Stimulated activated CD4-positive, alpha-beta T cell treated with anti-CD3 and anti-CD28 coated beads, Interleukin-1b, Interleukin-23, amount 100 ng/mL, for 4 hours (primary cell): ENCODE measurements at regions not wholly inside any gene's neighbourhood (a gene's known extent, or its start where the extent isn't known, plus 50 kb on each side); places are given as distances from the start of the nearest gene placed in this dataset.

Source experiments
- DNase-seq, 2 donors: peaks; one replicate each; pipeline ENCODE4 v3.0.0-alpha.2; 2020; ENCODE audit warnings: low read depth in 2 of 2

DNA sequence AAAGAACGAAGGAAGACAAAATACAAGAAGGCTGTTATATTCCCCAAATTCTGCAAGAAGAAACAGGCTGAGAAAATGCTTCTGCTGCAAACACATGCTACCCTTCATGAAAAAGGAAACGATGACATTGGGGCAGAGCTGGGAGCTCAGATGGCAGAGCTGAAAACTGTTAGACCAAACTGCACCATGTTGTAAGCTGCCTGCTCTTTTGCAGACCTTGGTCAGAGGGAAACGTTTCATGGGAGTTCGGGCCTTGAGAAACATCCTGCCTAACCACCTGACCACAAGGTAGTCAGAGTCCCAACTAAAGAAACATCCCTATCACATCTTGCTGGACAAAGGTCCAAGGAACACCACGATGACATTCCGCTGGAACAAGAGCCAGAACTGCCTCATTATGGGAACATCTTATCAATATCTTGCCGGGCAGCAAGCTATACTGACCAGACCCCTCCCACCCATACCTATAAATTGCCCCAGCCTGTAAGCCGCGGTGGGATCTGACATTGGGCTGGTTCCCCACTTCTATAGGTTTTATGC lies 110.7 kb upstream of the CTSC start:
- no peak for DNase-seq

DNA sequence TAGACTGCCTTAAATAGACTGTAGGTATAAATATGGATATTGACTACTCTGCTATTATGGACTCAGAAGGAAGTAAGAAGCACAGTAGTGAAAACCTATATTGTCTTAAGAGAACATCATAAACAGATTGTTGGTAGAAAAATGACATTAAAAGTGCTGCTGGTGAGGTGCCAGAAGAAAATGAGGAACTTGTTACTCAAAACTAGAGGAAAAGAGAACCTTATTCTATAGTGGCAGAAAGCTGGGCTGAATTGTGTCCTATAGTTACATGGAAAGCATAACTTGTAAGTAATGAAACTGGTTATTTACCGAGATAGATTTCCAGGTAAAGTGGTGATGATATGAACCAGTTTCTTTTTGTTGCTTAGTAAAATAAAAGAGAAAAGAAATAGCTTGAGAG lies 109.7 kb upstream of the CTSC start:
- DNase-seq: no peak

DNA sequence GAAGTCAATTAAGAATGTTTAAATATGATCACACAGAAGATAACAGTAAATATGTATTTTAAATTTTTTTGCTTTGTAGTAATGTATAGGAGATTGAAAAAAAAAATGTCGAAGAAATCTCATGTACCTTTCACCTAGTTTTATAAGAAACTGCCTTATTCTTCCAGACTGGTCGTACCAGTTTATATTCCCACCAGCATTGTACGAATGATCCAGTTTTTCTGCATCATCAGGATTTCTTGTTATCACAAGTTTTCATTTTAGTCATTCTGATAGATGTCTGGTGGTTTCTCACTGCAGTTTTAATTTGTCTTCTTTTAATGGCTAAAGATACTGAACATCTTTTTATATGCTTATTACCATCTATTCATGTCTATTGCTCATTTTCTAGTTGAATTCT lies 101.8 kb upstream of the CTSC start:
- DNase-seq: no peak

DNA sequence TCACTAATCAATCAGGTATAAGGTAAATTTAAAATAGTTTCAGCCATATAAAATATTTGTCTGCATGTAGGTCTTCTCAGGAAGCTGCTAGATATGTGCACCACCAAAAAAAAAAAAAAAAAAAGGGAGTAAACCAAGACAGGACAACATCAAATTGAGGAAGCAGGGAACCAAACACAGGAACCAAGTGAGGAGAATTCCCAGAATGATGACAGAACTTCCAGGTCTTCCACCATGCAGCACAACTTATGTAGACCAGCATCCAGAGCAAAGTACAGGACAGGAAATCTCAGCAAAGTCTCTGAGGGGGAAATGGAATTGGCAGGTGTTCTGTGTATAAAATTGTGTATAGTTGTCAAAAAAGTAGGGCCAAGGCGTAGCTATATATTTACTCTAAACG lies 101.2 kb upstream of the CTSC start:
- DNase-seq: no peak

DNA sequence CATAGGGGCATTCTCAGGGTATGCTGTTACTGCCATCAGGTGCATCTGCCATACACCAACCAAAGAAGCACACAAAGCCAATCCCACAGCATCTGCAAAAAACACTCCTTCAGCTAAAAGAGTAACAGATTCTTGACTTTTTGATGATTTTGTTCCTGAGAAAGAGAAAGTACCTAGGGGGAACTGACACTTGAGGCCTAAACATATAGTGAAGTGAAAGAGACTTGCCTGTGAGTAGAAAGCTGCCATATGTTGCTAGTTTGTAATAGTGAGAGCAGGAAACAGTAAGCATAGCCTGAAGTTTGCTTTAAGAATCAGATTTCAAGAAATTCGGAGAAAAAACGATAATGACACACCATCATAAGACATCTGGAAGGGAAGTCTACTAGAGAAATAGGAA lies 97.9 kb upstream of the CTSC start:
- no peak for DNase-seq

DNA sequence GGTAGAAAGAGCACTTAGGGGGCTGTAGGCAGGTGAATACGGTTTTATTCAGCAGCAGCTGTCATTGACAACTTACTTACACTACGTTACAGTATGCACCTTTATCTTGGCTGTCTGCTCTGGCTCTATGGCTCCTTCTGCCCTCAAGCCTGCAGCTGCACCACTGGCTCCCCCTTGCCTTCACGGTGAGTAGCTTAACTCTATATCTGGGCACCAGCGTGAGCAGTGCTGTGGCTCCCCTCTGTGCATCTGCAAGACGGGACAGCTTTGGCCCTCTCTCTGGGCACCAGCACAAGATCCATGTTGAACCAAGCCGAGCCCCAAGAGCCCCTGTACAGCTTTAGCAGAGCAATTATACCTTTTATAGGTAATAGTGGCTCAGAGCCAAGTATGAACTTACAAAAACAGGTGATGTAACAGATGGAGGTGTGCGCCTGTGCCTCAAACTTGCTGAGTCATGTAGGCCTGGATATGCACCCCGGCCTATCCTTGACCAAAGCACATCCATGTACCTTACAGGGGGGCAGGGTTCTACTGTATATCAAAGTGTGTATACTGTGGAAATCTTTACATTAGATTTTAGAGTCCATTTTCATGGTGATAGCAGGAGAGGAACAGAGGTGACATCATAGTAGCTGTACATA lies 96.9 kb upstream of the CTSC start:
- no peak for DNase-seq

DNA sequence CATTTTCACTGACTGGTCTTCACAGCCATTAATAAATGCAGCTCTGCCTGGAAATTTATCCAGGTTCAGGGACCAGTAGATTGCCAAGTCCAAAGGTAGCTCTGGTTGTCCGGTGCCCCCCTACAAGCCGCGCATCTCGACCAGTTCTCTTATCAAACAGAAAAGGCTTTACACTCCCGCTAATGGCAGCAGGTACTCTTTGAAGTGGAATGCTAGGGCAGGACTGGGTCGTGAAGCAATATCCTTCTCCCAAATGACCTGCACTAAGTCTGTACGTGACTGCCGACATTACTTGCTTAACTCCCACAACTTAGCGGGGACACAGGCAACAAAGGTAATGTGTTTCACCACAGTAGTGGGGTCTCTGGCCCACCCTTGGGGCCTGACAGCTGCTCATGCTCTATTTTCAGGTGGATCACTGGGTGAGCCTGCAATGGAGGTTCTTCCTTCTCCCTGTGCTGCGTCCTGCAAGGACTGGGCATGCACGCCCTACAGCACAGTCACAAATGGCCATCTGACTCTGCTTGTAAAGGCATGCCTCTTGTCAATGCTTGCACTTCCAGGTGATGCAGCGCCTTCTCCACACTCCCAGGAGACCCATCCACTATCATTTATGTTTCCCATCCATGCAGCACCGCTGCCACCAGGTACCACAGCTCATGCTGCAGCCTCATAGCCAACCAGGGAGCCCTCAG lies 96.1 kb upstream of the CTSC start:
- no peak for DNase-seq

DNA sequence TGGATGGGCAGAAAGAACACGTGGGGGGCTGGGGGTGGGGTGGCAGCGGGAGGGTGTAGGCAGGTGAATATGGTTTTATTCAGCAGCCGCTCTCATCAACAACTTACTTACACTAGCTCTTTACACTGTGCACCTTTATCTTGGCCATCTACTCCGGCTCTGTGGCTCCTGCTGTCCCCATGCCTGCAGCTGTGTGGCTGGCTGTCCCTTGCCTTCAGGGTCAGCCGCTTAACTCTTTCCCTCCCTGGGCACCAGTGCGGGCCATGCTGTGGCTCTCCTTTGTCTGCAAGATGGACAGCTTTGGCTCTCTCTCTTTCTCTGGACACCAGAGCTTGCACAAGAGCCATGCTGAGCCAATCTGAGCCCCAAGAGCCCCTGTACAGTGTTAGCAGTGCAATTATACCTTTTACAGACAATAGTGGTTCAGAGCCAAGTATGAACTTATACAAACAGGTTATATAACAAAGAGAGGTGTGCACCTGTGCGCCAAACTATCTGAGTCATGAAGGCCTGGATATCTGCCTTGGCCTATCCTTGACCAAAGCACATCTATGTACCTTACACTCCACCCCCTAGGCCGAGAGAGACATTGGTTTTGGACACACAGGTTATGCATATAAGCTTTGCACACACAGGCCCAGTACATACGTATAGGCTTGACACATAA lies 94.3 kb upstream of the CTSC start:
- no peak for DNase-seq

DNA sequence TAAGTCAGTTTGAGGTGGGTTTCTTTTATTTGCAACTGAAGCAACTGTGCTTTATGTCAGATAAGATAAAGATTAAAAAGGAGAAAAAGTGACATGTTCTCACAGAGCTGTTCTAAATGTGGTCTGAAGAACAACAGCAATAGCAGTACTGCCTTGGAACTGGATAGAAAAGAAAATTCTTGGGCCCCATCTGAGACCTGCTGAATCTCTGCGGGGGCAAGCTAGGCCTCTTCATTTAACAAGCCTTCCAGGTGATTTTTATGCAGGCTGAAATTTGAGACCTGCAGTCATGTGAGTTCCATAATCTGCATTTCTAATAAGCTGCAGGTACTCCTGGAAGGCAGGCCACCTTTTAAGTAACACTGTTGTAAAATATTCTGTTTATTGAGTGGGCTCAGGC lies 91.4 kb upstream of the CTSC start:
- DNase-seq: no peak

DNA sequence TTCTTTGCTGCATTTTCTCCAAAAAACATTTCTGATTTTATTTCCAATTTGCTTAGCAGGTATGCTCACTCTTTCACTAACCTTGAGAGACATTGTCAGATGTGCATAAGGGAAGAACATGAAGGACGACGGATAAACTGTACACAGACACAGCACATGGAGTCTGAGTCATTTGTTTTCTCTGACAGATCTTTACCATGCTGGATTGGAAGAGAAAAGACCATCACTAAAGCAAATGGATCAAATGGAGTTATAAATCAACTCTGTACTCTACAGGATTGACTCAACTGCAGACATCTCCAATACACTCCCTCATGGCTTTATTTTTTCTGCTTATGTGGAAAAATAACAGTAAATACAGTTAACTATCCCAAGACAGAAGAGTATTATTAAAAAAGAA lies 90.2 kb upstream of the CTSC start:
- DNase-seq: no peak

DNA sequence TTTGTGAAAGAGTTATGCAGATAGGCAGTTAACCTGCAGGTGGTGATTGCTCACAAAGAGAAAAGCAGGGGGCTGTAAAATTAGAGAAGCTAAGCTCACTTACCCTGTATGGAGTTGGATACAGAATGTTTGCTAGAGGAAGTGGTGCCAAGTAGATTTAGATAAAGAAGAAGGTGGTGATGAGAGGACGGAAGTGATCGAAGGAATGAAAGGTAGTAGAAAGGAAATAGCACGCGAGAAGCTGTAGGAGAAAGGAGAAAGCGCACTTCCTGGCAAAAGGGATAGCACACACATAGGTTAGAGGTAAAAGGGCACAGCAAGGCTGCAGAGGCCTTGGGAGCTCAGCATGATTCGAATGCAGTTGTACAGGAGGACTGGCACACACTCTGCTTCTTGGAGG lies 87.3 kb upstream of the CTSC start:
- no peak for DNase-seq

DNA sequence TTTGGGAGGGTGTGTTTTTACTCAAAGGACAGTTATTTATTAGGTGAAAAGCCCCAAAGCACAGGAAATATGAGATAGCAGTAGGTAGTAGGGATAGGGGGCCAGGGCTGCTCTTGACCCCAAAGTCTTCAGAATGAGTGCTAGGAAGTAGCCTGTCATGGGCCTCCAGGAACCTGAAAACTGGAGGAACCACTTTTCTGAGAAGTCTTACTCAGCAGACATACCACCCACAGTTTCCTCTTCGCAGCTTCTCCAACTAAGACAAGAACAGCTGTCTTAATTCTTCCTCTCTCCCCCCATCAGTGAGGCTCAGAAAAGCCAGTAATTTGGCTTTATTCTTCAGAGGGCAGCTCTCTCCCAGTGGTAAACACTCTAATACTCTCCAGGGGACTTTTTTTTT lies 84.0 kb upstream of the CTSC start:
- DNase-seq: peak in 1 of 2 donors; percentile 22

DNA sequence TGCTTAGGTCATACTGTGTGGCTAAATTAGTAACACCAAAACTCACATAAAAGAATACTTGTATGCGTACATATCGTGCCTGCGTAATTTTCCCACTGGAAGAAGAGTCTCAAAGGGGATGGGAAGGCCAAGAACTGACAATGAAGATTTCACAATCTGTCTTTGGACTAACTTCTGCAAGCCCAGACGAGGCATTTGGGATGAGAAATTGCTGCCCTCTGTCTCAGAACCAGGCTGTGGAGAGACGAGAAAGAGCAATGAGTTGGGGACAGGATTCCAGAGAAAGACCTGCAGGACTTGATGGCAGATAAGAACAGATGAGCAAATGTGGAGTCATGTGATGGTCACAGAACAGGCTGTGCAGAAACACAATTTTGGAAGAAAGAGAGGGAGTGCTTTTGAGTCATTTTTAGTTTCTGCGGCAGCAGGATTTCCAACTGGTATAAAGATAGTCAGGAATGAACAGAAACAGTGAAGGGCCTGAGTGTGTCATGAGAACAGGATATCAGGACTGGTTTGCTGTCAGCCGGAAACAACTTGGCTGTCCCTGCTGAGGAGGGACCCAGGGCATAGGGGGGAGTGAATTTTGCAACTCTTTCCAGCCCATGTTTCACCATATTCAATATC lies 82.7 kb upstream of the CTSC start:
- no peak for DNase-seq

DNA sequence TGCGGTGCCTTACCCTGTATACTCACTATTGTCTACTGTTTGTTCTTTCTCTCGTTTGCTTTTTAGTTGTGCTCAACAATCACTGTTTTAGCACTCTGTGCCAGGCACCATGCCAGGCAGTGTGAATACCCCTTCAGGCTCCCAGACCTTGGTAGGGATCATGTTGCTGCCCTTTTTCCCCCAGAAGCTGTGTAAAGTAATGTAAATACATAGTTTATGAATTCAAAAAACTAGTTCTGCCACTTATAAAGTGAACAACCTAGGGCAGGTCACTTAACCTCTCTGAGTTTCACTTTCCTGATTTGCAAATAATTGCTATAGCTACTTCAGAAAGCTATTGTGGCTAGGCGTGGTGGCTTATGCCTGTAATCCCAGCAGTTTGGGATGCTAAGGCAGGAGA lies 81.0 kb upstream of the CTSC start:
- DNase-seq: no peak

DNA sequence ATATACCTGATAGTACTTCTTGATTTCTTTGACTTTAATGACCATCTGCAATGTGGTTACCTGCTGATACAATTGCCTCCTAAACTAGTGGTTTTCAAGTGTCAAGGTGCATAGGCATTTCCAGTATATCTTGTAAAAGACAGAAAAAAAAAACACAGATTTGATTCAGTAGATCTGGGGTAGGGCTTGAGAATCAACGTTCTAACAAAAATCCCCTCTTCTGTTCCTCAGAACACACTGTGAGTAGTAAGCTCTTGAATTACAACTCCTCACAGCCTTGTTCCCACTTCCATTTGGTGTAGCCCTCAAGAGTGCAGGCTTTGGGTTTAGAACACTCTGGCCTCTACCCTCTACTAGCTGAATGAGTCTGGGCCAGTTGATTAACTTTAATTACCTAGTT lies 78.0 kb upstream of the CTSC start:
- no peak for DNase-seq

DNA sequence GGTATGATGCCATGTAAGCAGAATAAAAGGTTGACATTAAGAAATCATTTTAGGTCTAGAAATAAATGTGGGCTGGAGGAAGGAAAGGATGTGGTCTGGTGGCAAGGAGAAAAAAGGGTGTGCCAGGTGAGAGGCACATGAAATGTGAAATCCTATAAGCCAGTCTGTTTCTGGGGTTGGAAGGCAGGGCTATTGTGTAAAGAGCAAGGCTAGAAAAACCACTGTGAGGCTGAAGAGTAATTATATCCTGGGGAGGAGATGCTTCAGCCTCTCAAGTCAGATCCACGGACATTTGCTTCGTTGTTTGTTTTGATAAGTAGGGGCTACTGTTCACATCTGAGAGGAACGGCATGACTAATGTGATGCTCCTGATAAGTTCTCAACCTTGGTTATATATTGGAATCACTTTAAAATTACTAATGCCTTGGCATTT lies 77.5 kb upstream of the CTSC start:
- DNase-seq: no peak

DNA sequence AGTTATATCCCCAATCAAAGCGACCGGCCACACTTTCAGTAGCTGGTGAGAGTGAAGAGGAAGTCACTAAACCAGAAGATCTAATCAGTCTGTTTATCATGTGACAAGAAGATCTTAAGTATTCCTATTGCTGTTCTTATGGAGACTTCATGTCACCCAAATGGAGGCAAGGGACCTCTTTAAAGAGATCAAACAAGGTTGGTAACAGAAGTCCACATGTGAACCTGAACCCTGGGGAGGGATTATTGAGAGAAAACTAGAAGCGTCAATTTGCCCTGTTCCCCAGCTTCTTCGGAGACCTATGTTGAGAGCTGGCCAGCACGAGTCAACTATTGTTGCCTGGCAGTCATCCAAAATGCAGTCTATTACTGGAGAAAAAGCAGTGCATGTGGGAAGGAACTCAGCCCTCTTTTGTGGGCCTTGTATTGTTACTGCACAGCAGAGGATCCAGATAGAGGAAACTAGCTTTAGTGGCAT lies 76.9 kb upstream of the CTSC start:
- peak in 1 of 2 donors; percentile 14 for DNase-seq

DNA sequence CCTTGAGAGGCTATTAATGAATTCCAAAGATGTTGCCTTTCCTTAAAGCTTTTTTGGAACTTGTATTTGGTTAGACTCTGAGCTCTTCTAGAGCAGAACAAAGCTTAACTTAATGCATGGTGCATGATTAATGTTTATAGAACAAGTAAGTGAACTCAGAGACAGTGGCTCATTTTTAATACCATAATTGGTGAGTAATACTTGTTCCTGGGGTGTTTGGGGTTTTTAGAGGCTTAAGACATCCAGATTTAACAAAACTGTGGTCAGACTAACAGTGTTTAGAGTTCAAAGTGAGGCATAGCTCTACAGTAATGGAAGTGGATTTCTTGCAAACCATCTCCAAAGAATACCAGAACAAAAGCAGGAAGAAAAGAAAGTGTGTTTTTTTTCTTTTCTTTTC lies 73.7 kb upstream of the CTSC start:
- no peak for DNase-seq

DNA sequence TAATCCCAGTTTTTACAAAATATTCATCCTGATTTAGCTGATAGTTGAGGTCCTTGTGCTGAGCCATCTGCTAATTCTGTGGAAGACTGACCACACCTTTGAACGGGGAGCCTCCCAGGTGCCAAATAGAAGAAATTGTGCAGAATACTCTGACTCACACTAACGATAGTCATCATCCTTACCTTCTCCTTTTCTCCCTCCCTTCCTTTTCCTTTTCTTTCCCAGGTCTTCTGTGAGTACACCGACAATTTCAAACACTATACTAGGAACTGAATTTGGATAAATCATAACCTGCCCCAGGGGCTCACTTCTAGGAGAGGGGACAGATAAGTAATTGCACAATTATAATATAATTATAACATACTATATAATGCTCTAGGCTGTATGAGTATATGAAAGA lies 73.1 kb upstream of the CTSC start:
- DNase-seq: no peak

DNA sequence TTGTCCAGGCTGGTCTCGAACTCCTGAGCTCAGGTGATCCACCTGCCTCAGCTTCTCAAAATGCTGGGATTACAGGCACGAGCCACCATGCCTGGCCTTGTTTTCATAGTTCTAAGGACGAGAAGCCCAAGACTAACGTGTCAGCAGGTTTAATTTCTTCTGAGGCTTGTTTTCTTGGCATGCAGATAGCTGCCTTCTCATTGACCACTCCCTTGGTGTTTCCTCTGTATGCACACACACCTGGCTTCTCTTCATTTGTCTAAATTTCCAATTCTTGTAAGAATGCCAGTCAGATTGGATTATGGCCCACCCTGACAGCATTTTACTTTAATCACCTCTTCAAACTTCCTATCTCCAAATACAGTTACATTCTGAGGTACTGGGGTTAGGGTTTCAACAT lies 72.5 kb upstream of the CTSC start:
- no peak for DNase-seq

DNA sequence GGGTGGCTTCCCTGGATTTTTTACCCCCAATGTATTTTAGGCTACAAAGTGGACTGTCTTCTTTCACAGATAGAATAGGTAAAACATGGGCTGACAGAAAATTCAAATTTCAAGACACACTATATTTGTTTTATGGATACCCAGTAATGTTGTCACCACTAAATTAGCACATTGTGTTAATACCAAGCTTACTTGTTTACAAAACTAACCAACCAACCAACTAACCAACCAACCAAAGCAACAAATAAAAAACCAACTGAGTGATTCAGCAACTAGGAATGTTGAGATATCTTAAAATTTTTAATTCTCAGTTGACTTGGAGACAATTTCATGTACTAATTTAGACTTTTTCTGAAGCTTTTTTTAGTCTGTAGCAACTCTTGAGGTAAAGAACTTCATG lies 69.3 kb upstream of the CTSC start:
- no peak for DNase-seq

DNA sequence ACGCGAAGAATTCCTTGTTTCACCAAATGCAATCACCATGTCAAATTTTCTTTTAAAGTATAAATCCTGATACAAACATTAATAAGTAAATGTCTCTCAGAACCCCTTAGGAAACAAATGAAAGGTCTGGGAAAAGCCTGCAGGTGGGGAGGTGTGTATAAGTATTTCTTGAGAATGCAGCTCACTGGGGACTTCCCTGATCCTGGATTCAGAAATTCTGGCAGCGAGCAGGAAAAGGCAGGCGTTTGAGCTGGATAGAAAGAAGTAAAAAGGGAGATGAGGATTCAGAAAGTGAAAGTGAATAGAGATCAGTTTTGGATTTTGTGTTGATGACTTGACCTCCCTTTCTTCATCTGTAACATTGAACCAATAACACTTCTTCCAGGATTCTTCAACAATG lies 68.3 kb upstream of the CTSC start:
- no peak for DNase-seq
